Liver (tissue), 7 donors: ENCODE measurements at regions not wholly inside any gene's neighbourhood (a gene's known extent, or its start where the extent isn't known, plus 50 kb on each side); places are given as distances from the start of the nearest gene placed in this dataset.
A peak's percentile ranks its signal among the peaks of the same experiment; 100 is the strongest.
"Not testable (repeated sequence)": the region's sequence is repeated elsewhere in the genome, so short reads cannot be mapped to it uniquely, and the experiment has no call there.

Source experiments
- DNase-seq: peaks from one replicate; pipeline ENCODE4 v3.0.0-alpha.2; 2017; ENCODE audit warnings: low spot score
- H3K27ac ChIP-seq, 2 donors: one replicate each; pipeline ENCODE4 v1.7.0; 2013; ENCODE audit warnings: inconsistent platforms in 2 of 2, low read length in 2 of 2, control low read depth in 1 of 2, low read depth in 1 of 2, mild to moderate bottlenecking in 1 of 2
- H3K27me3 ChIP-seq, 4 donors: one replicate each; pipeline versions ENCODE4 v1.6.1 to v1.7.0; 2013; ENCODE audit warnings: low read length in 3 of 4, inconsistent platforms in 1 of 4, mild to moderate bottlenecking in 1 of 4, moderate library complexity in 1 of 4; ENCODE audit not compliant: control insufficient read depth in 4 of 4, insufficient read depth in 4 of 4
- H3K36me3 ChIP-seq, 4 donors: one replicate each; pipeline versions ENCODE4 v1.6.1 to v1.7.0; 2013; ENCODE audit warnings: low read length in 3 of 4, mild to moderate bottlenecking in 3 of 4, low read depth in 1 of 4, moderate library complexity in 1 of 4; ENCODE audit not compliant: control insufficient read depth in 4 of 4, insufficient read depth in 3 of 4
- H3K4me1 ChIP-seq, 4 donors: one replicate each; pipeline versions ENCODE4 v1.6.1 to v1.7.0; 2013; ENCODE audit warnings: low read length in 3 of 4, mild to moderate bottlenecking in 3 of 4, moderate library complexity in 1 of 4; ENCODE audit not compliant: control insufficient read depth in 4 of 4, insufficient read depth in 4 of 4
- H3K4me3 ChIP-seq, 3 donors: one replicate each; pipeline versions ENCODE4 v1.6.1 to v1.7.0; 2013; ENCODE audit warnings: low read length in 3 of 3, control low read depth in 1 of 3, low read depth in 1 of 3, mild to moderate bottlenecking in 1 of 3
- H3K9ac ChIP-seq, 2 donors: one replicate each; pipeline ENCODE4 v1.7.0; 2013; ENCODE audit warnings: low read length in 2 of 2, mild to moderate bottlenecking in 2 of 2, moderate library complexity in 2 of 2, control low read depth in 1 of 2, low read depth in 1 of 2
- H3K9me3 ChIP-seq, 4 donors: one replicate each; pipeline versions ENCODE4 v1.6.1 to v1.7.0; 2013; ENCODE audit warnings: low read length in 3 of 4; ENCODE audit not compliant: control insufficient read depth in 4 of 4
- HNF4A ChIP-seq, 2 donors: conservative IDR thresholded peaks; 2 replicates each; pipeline ENCODE4 v1.6.1; 2016; ENCODE audit warnings: antibody characterized with exemption in 2 of 2, mild to moderate bottlenecking in 2 of 2
- JUND ChIP-seq, 2 donors: IDR thresholded peaks; 2 replicates each; pipeline ENCODE4 v1.6.1; 2016; ENCODE audit warnings: antibody characterized with exemption in 2 of 2
- RAD21 ChIP-seq, 2 donors: IDR thresholded peaks; 2 replicates each; pipeline ENCODE4 v1.6.1; 2016; ENCODE audit warnings: antibody characterized with exemption in 2 of 2, mild to moderate bottlenecking in 2 of 2
- RXRA ChIP-seq, 2 donors: IDR thresholded peaks; 2 replicates each; pipeline ENCODE4 v1.6.1; 2017 to 2018; ENCODE audit warnings: antibody characterized with exemption in 2 of 2, mild to moderate bottlenecking in 1 of 2
- WGBS: extraction: QIAGEN DNeasy Blood & Tissue Kit; methylation state at CpG from one replicate; pipeline ENCODE4 v1.1.7; 2013; 5-methylcytosine and 5-hydroxymethylcytosine counted together
- TF ChIP-seq, protein P1 (sequence below): IDR thresholded peaks from 2 replicates; pipeline ENCODE4 v1.6.1; 2016; ENCODE audit warnings: antibody characterized with exemption, mild to moderate bottlenecking
- donor health status: healthy.
- donor health status: healthy.
- donor health status: healthy.
- donor health status: healthy.

DNA sequence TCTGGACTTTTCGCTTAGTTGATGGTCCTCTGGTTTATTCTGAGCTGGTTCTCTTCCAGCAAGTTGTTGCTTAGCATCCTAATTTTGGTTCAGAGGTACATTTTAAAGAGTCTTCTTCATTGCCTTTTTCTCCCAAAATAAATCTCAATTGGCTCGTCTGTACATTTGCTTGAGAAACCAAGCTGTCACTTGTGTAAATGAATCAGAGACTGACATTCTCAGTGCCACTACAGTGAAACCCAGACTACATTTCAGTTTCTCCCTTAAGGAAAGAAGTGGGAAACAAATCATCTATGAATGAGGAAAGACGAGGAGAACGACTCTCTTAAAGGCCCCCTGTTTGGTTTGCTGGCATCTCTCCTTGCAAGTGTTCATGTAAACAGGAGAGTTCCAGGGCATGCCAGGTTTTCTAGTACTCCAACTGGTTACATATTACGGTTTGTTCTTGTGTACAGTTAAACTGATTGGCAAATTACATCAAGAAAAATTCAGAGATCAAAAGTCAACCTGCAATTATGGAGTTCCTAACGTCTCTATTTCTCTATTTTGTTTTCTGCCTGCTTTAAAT is 654.6 kb downstream of the SH2D4B start:
- Histone ChIP-seq H3K4me3 (no peak overlapping the region), H3K9ac (no peak overlapping the region), H3K27me3 (no peaks in the 10 kb centered on the region), H3K36me3 (no peaks in the 10 kb centered on the region), H3K9me3 (no peaks in the 10 kb centered on the region), H3K27ac (no peak overlapping the region), H3K4me1 (no peaks in the 10 kb centered on the region)
- 46% methylated on average over 6 of the region's 6 CpGs for WGBS
- TF ChIP-seq, protein P1, sequence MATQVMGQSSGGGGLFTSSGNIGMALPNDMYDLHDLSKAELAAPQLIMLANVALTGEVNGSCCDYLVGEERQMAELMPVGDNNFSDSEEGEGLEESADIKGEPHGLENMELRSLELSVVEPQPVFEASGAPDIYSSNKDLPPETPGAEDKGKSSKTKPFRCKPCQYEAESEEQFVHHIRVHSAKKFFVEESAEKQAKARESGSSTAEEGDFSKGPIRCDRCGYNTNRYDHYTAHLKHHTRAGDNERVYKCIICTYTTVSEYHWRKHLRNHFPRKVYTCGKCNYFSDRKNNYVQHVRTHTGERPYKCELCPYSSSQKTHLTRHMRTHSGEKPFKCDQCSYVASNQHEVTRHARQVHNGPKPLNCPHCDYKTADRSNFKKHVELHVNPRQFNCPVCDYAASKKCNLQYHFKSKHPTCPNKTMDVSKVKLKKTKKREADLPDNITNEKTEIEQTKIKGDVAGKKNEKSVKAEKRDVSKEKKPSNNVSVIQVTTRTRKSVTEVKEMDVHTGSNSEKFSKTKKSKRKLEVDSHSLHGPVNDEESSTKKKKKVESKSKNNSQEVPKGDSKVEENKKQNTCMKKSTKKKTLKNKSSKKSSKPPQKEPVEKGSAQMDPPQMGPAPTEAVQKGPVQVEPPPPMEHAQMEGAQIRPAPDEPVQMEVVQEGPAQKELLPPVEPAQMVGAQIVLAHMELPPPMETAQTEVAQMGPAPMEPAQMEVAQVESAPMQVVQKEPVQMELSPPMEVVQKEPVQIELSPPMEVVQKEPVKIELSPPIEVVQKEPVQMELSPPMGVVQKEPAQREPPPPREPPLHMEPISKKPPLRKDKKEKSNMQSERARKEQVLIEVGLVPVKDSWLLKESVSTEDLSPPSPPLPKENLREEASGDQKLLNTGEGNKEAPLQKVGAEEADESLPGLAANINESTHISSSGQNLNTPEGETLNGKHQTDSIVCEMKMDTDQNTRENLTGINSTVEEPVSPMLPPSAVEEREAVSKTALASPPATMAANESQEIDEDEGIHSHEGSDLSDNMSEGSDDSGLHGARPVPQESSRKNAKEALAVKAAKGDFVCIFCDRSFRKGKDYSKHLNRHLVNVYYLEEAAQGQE: no peak
- TF ChIP-seq RAD21 (IDR thresholded peaks at IDR 0.05): no peak
- no peak for DNase-seq

DNA sequence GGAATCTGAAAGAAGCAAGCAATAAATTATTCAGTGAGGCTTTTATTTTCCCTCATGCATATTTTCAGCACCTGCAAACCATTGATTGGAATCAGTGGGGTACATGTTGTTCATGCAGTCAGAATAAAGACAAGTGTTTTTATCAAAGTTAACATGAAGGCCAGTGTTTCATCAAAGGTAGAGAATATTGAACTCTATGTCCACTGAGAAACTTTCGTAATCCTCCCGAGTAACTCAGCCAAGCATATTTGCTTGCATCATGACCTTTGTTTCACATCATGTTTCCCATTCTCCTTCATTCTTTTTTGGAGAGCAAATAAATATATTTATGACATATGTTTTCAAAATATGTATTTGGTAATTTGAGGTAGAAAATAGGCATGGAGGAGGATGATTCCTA is 663.1 kb downstream of the SH2D4B start:
- H3K36me3 ChIP-seq: no peaks in the 10 kb centered on the region
- H3K4me3 ChIP-seq: no peak overlapping the region
- no peak for DNase-seq
- TF ChIP-seq HNF4A (conservative IDR thresholded peaks at IDR 0.05) (peak in 1 of 2 donors; percentile 54), JUND (IDR thresholded peaks at IDR 0.05) (no peak), RXRA (IDR thresholded peaks at IDR 0.05) (peak in 1 of 2 donors; percentile 55)
- TF ChIP-seq, protein P1: peak; percentile 27
- 40% methylated on average over 2 of the region's 2 CpGs for whole genome bisulfite sequencing
- H3K27ac ChIP-seq: no peak overlapping the region
- no peaks in the 10 kb centered on the region for H3K27me3 ChIP-seq
- H3K9ac ChIP-seq: no peak overlapping the region
- peaks cover 0 to 2% (median 0%) of the 10 kb centered on the region in 4 donors for H3K4me1 ChIP-seq
- H3K9me3 ChIP-seq: no peaks in the 10 kb centered on the region

DNA sequence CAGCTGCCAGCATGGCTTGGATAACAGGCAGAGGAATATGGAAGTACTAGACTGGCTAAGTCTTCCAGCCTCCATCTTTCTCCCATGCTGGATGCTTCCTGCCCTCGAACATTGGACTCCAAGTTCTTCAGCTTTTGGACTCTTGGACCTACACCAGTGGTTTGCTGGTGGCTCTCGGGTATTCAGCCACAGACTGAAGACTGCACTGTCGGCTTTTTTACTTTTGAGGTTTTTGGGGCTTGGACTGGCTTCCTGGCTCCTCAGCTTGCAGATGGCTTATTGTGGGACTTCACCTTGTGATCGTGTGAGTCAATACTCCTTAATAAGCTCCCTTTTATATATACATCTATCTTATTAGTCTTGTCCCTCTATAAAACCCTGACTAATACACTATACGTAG is 667.6 kb upstream of the NRG3 start:
- not testable (repeated sequence) for H3K27ac ChIP-seq, H3K27me3 ChIP-seq, DNase-seq, H3K9me3 ChIP-seq, H3K9ac ChIP-seq, H3K4me1 ChIP-seq, H3K36me3 ChIP-seq, H3K4me3 ChIP-seq
- WGBS: 84% methylated on average over 5 of the region's 5 CpGs
